NCI-H187 treated with DMSO at 0.1 percent for 48 hours (cell line): ENCODE measurements at regions not wholly inside any gene's neighbourhood (a gene's known extent, or its start where the extent isn't known, plus 50 kb on each side); places are given as distances from the start of the nearest gene placed in this dataset.

Source experiments
- DNase-seq: peaks from one replicate; lab custom pipeline; 2025; lab: John Stamatoyannopoulos, UW

- no peak for DNase-seq
Observed at GRCh38 chr22:34430386-34430785, 510.1 kb upstream of the LARGE1 start.

- DNase-seq = no peak
Observed at GRCh38 chr22:34434371-34434770, 514.1 kb upstream of the LARGE1 start.

- DNase-seq = no peak
Observed at GRCh38 chr22:34437140-34437539, 516.9 kb upstream of the LARGE1 start.

GRCh38 chr22:34454598-34454997 lies 534.3 kb upstream of the LARGE1 start:
- DNase-seq = no peak

- no peak for DNase-seq
Observed at GRCh38 chr22:34462795-34463194, 542.5 kb upstream of the LARGE1 start.

GRCh38 chr22:34475886-34476285 lies 555.6 kb upstream of the LARGE1 start:
- DNase-seq = no peak

- DNase-seq = no peak
Observed at GRCh38 chr22:34476762-34477161, 556.5 kb upstream of the LARGE1 start.

- DNase-seq = no peak
Observed at GRCh38 chr22:34481090-34481489, 560.8 kb upstream of the LARGE1 start.

GRCh38 chr22:34486381-34486780 lies 566.1 kb upstream of the LARGE1 start:
- DNase-seq = no peak

- no peak for DNase-seq
Observed at GRCh38 chr22:34489861-34490260, 569.6 kb upstream of the LARGE1 start.

GRCh38 chr22:34490886-34491285 lies 570.6 kb upstream of the LARGE1 start:
- DNase-seq = peak; percentile 15

GRCh38 chr22:34493486-34493885 lies 572.5 kb upstream of the ISX start:
- DNase-seq = no peak

GRCh38 chr22:34501366-34501965 lies 564.5 kb upstream of the ISX start:
- DNase-seq = no peak

GRCh38 chr22:34502821-34503220 lies 563.1 kb upstream of the ISX start:
- no peak for DNase-seq

- no peak for DNase-seq
Observed at GRCh38 chr22:34508797-34509196, 557.2 kb upstream of the ISX start.

GRCh38 chr22:34526681-34527080 lies 539.3 kb upstream of the ISX start:
- DNase-seq = no peak

- DNase-seq = no peak
Observed at GRCh38 chr22:34534101-34534500, 531.9 kb upstream of the ISX start.

GRCh38 chr22:34567367-34567766 lies 498.6 kb upstream of the ISX start:
- no peak for DNase-seq

- no peak for DNase-seq
Observed at GRCh38 chr22:34570408-34570807, 495.6 kb upstream of the ISX start.

- no peak for DNase-seq
Observed at GRCh38 chr22:34579519-34579918, 486.4 kb upstream of the ISX start.

GRCh38 chr22:34587357-34588356 lies 478.3 kb upstream of the ISX start:
- no peak for DNase-seq

GRCh38 chr22:34588871-34589545 lies 476.9 kb upstream of the ISX start:
- DNase-seq = no peak
